A673 (cell line): ENCODE measurements at regions not wholly inside any gene's neighbourhood (a gene's known extent, or its start where the extent isn't known, plus 50 kb on each side); places are given as distances from the start of the nearest gene placed in this dataset.

Experiments used
- CTCF ChIP-seq: fragments of 300-800, 200-600 bp; sonication (generic); conservative IDR thresholded peaks from 2 replicates; pipeline ENCODE4 v1.5.1; 2017; ENCODE audit warnings: low read depth, mild to moderate bottlenecking, antibody characterized with exemption, low read length, moderate library complexity, mixed read lengths
- EZH2 ChIP-seq: fragments of 200-600 bp; sonication (generic); IDR thresholded peaks from 2 replicates; pipeline ENCODE4 v1.6.1; 2017; ENCODE audit warnings: borderline replicate concordance, low read depth, mild to moderate bottlenecking, mixed read lengths, antibody characterized with exemption, low read length; ENCODE audit not compliant: poor library complexity, severe bottlenecking

DNA sequence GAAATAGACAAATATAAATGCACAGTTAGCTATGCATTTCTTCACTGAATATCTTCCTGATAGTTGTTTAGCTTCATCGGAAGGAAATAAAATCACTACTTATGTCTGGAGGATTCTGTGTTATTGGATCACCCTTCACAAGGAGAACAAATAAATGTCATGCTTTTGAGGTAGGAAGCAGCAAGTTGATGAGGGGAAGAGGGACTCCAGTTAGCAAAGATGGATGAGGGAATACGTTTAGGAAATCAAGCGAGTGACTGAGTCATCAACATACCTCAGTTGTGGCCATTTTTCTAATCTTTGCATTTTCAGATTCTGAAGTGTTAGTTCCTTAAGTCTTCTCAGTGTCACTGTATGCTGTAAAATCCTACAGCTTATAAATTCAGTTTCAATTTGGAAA lies 456.2 kb downstream of the EPHA4 start:
- TF ChIP-seq CTCF (no peak), EZH2 (no peak)
